SK-N-SH treated with all-trans-retinoic acid at 6 μM for 48 hours (cell line): ENCODE measurements at regions not wholly inside any gene's neighbourhood (a gene's known extent, or its start where the extent isn't known, plus 50 kb on each side); places are given as distances from the start of the nearest gene placed in this dataset.
"Not testable (repeated sequence)": the region's sequence is repeated elsewhere in the genome, so short reads cannot be mapped to it uniquely, and the experiment has no call there.

ENCODE experiments used
- ZFP30 ChIP-seq: fragments of 450-650 bp; formaldehyde crosslinking; IDR thresholded peaks from 2 replicates; pipeline ENCODE4 v1.5.0; 2022; ENCODE audit warnings: mild to moderate bottlenecking, moderate library complexity
- TF ChIP-seq, protein P1 (sequence below): fragments of 250-450 bp; sonication (Bioruptor Pico); IDR thresholded peaks from 2 replicates; pipeline ENCODE4 v1.8.0; 2020; ENCODE audit warnings: mild to moderate bottlenecking, moderate library complexity, borderline replicate concordance

DNA sequence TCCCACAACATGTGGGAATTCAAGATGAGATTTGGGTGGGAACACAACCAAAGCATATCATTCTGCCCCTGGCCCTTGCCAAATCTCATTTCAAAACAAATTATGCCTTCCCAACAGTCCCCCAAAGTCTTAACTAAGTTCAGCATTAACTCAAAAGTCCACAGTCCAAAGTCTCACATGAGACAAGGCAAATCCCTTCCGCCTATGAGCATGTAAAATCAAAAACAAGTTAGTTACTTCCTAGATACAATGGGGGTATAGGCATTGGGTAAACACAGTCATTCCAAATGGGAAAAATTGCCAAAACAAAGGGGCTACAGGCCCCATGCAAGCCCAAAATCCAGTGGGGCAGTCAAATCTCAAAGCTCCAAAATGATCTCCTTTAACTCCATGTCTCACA is 93.1 kb downstream of the UNC93B1 start:
- TF ChIP-seq, protein P1, sequence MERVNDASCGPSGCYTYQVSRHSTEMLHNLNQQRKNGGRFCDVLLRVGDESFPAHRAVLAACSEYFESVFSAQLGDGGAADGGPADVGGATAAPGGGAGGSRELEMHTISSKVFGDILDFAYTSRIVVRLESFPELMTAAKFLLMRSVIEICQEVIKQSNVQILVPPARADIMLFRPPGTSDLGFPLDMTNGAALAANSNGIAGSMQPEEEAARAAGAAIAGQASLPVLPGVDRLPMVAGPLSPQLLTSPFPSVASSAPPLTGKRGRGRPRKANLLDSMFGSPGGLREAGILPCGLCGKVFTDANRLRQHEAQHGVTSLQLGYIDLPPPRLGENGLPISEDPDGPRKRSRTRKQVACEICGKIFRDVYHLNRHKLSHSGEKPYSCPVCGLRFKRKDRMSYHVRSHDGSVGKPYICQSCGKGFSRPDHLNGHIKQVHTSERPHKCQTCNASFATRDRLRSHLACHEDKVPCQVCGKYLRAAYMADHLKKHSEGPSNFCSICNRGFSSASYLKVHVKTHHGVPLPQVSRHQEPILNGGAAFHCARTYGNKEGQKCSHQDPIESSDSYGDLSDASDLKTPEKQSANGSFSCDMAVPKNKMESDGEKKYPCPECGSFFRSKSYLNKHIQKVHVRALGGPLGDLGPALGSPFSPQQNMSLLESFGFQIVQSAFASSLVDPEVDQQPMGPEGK (CRISPR knock-in tag): not testable (repeated sequence)
- TF ChIP-seq ZFP30 (CRISPR knock-in tag): not testable (repeated sequence)
